HepG2 (cell line): ENCODE measurements at regions not wholly inside any gene's neighbourhood (a gene's known extent, or its start where the extent isn't known, plus 50 kb on each side); places are given as distances from the start of the nearest gene placed in this dataset.
"Not testable (repeated sequence)": the region's sequence is repeated elsewhere in the genome, so short reads cannot be mapped to it uniquely, and the experiment has no call there.

Experiments
- ATAC-seq: fragments of 200-7000 bp; cut with Tn5 transposase; 3 replicates; pipeline ENCODE4 v1.9.1; 2020; ENCODE audit warnings: mild to moderate bottlenecking, moderate library complexity
- BruUV-seq: library from RNA; stranded (reverse); fragments of 400-500 nt; replicated peaks from 2 replicates; lab custom pipeline; 2021; lab: Mats Ljungman, UMichigan
- CTCF ChIA-PET: fragments of 300-600 bp; formaldehyde crosslinking; extraction: SDS; loops from one replicate; lab custom pipeline; 2021; ENCODE audit warnings: low total read pairs, inconsistent platforms, low intra/inter-chr PET ratio; lab: Yijun Ruan, JAX
- POLR2A ChIA-PET: fragments of 350-600 bp; sonication (Branson Sonifier 250); formaldehyde crosslinking; loops from one replicate; lab custom pipeline; 2020; ENCODE audit warnings: antibody characterized with exemption, inconsistent platforms; lab: Yijun Ruan, JAX
- DNase-seq: peaks from one replicate; pipeline ENCODE4 v3.0.0-alpha.2; 2015; ENCODE audit warnings: low spot score
- FAIRE-seq: peaks from 3 replicates; lab custom pipeline; 2011; peaks lifted over from hg19 to GRCh38; lab: Jason Lieb, UNC
- H2AFZ ChIP-seq: one replicate; pipeline ENCODE4 v1.6.1; 2011; ENCODE audit warnings: low read length, inconsistent platforms
- H3K27ac ChIP-seq: fragments of 300-600 bp; 3 replicates; pipeline ENCODE4 v1.8.0; 2011; ENCODE audit warnings: mixed run types, mild to moderate bottlenecking, mixed read lengths, low read length, inconsistent platforms; ENCODE audit not compliant: insufficient read depth; ENCODE audit errors: extremely low read length
- H3K27me3 ChIP-seq, 2 experiments: fragments of 200-600 bp in 1 of 2; 2 replicates in 1 of 2; 3 replicates in 1 of 2; pipeline versions ENCODE4 v1.6.0 to v1.8.0; 2011; ENCODE audit warnings: low read length in 2 of 2, mild to moderate bottlenecking in 2 of 2, moderate library complexity in 2 of 2, inconsistent platforms in 1 of 2; ENCODE audit not compliant: insufficient read depth in 2 of 2, control insufficient read depth in 1 of 2
- H3K36me3 ChIP-seq, 2 experiments: fragments of 200-600 bp in 1 of 2; replicated peaks in 1 of 2; 2 replicates in 1 of 2; 3 replicates in 1 of 2; pipeline versions ENCODE4 v1.5.1 to v1.8.0; 2011; ENCODE audit warnings: low read length in 2 of 2, inconsistent platforms in 1 of 2; ENCODE audit not compliant: insufficient read depth in 2 of 2, control insufficient read depth in 1 of 2
- H3K4me1 ChIP-seq: 2 replicates; pipeline ENCODE4 v1.5.1; 2012; ENCODE audit warnings: low read length, inconsistent platforms; ENCODE audit not compliant: insufficient read depth
- H3K4me2 ChIP-seq: 2 replicates; pipeline ENCODE4 v1.6.0; 2011; ENCODE audit warnings: low read depth, low read length, inconsistent platforms
- H3K4me3 ChIP-seq, 3 experiments: fragments of 200-600 bp in 1 of 3; sonication (generic), shearing (Covaris generic) in 1 of 3; replicated peaks in 1 of 3; 2 replicates each; pipeline ENCODE4 v1.5.1; 2011 to 2016; ENCODE audit warnings: low read length in 3 of 3, inconsistent platforms in 2 of 3, low read depth in 2 of 3, mild to moderate bottlenecking in 2 of 3, control low read depth in 1 of 3, mixed read lengths in 1 of 3; ENCODE audit not compliant: insufficient read depth in 1 of 3
- H3K79me2 ChIP-seq: one replicate; pipeline ENCODE4 v1.6.1; 2011; ENCODE audit warnings: low read length, inconsistent platforms; ENCODE audit not compliant: insufficient read depth
- H3K9ac ChIP-seq: 2 replicates; pipeline ENCODE4 v1.6.0; 2011; ENCODE audit warnings: mild to moderate bottlenecking, low read depth, low read length, inconsistent platforms; ENCODE audit not compliant: insufficient read depth
- H3K9me3 ChIP-seq: 2 replicates; pipeline ENCODE4 v1.5.1; 2012; ENCODE audit warnings: mild to moderate bottlenecking, low read length
- H4K20me1 ChIP-seq: 2 replicates; pipeline ENCODE4 v1.6.0; 2011; ENCODE audit warnings: inconsistent platforms, mild to moderate bottlenecking, low read length, moderate library complexity; ENCODE audit not compliant: insufficient read depth
- ATF7 ChIP-seq, 2 experiments: fragments of 450-650 bp in 1 of 2; sonication (generic) in 1 of 2; formaldehyde crosslinking in 1 of 2; IDR thresholded peaks; 2 replicates each; pipeline versions ENCODE4 v1.4.0 to v1.6.1; 2016 to 2020; ENCODE audit warnings: antibody characterized with exemption in 1 of 2, mild to moderate bottlenecking in 1 of 2, missing genetic modification reagents in 1 of 2
- CREB1 ChIP-seq, 2 experiments: fragments of 450-650 bp in 1 of 2; IDR thresholded peaks; 2 replicates each; pipeline ENCODE4 v1.6.1; 2016 to 2017; ENCODE audit warnings: control low read depth in 1 of 2, mild to moderate bottlenecking in 1 of 2, missing compliant biosample characterization in 1 of 2, missing genetic modification characterization in 1 of 2
- FOXA1 ChIP-seq, 2 experiments: fragments of 450-650 bp in 1 of 2; sonication (generic) in 1 of 2; formaldehyde crosslinking in 1 of 2; IDR thresholded peaks; 2 replicates each; pipeline versions ENCODE4 v1.4.0 to v1.6.1; 2016 to 2020; ENCODE audit warnings: missing genetic modification reagents in 1 of 2
- FOXP1 ChIP-seq, 2 experiments: fragments of 450-650 bp in 1 of 2; IDR thresholded peaks; 2 replicates each; pipeline ENCODE4 v1.6.1; 2017 to 2018; ENCODE audit warnings: antibody characterized with exemption in 1 of 2
- NBN ChIP-seq: fragments of 450-650 bp; conservative IDR thresholded peaks from 2 replicates; pipeline ENCODE4 v1.6.1; 2017
- WGBS: methylation state at CpG from one replicate; pipeline ENCODE4 v1.1.6; 2017; ENCODE audit warnings: low lambda C conversion rate; 5-methylcytosine and 5-hydroxymethylcytosine counted together
- in situ Hi-C: cut with HindIII; loops from 2 replicates; pipeline ENCODE4 v1.10.0; 2017; ENCODE audit warnings: low pct_unique_long_range_greater_than_20kb; ENCODE audit not compliant: extremely low pct_ligation_motif_present
- intact Hi-C: fragments of 100-400 bp; cut with micrococcal nuclease; formaldehyde crosslinking; loops from one replicate; pipeline ENCODE4 v1.10.0; 2022; ENCODE audit not compliant: unreplicated experiment
- TF ChIP-seq, protein P1 (sequence below), 2 experiments: fragments of 450-650 bp in 1 of 2; sonication (generic) in 1 of 2; formaldehyde crosslinking in 1 of 2; IDR thresholded peaks; 2 replicates each; pipeline versions ENCODE4 v1.6.1 to v1.8.0; 2016 to 2022; ENCODE audit warnings: antibody characterized with exemption in 1 of 2, mild to moderate bottlenecking in 1 of 2, missing genetic modification reagents in 1 of 2
- TF ChIP-seq, protein P2 (sequence below): sonication (generic); formaldehyde crosslinking; IDR thresholded peaks from 2 replicates; pipeline ENCODE4 v1.9.0; 2021; ENCODE audit warnings: mild to moderate bottlenecking, missing genetic modification reagents

DNA sequence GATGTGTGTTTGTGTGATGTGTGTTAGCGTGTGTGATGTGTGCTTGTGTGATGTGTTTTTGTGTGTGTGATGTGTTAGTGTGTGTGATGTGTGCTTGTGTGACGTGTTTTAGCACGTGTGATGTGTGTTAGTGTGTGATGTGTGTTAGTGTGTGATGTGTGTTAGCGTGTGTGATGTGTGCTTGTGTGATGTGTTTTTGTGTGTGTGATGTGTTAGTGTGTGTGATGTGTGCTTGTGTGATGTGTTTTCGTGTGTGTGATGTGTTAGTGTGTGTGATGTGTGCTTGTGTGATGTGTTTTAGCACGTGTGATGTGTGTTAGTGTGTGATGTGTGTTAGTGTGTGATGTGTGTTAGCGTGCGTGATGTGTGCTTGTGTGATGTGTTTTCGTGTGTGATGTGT lies 69.0 kb upstream of the CFAP46 start:
- ATAC-seq; H3K4me3 ChIP-seq; intact Hi-C loops; H3K9ac ChIP-seq; BruUV-seq; H3K36me3 ChIP-seq; H4K20me1 ChIP-seq; H3K79me2 ChIP-seq; DNase-seq; in situ Hi-C loops; CTCF ChIA-PET; H3K4me1 ChIP-seq; H3K9me3 ChIP-seq; H2AFZ ChIP-seq; FAIRE-seq; POLR2A ChIA-PET; H3K27ac ChIP-seq; H3K4me2 ChIP-seq; TF ChIP-seq ATF7, FOXP1, CREB1, FOXA1 (CRISPR knock-in tag; IDR thresholded peaks at IDR 0.05): not testable (repeated sequence)
- 55% methylated on average over 9 of the region's 9 CpGs for WGBS
- H3K27me3 ChIP-seq: peaks cover 4 to 62% of the 10 kb centered on the region in 2 experiments; a peak in 4 of 5 replicates
- TF ChIP-seq, protein P1, sequence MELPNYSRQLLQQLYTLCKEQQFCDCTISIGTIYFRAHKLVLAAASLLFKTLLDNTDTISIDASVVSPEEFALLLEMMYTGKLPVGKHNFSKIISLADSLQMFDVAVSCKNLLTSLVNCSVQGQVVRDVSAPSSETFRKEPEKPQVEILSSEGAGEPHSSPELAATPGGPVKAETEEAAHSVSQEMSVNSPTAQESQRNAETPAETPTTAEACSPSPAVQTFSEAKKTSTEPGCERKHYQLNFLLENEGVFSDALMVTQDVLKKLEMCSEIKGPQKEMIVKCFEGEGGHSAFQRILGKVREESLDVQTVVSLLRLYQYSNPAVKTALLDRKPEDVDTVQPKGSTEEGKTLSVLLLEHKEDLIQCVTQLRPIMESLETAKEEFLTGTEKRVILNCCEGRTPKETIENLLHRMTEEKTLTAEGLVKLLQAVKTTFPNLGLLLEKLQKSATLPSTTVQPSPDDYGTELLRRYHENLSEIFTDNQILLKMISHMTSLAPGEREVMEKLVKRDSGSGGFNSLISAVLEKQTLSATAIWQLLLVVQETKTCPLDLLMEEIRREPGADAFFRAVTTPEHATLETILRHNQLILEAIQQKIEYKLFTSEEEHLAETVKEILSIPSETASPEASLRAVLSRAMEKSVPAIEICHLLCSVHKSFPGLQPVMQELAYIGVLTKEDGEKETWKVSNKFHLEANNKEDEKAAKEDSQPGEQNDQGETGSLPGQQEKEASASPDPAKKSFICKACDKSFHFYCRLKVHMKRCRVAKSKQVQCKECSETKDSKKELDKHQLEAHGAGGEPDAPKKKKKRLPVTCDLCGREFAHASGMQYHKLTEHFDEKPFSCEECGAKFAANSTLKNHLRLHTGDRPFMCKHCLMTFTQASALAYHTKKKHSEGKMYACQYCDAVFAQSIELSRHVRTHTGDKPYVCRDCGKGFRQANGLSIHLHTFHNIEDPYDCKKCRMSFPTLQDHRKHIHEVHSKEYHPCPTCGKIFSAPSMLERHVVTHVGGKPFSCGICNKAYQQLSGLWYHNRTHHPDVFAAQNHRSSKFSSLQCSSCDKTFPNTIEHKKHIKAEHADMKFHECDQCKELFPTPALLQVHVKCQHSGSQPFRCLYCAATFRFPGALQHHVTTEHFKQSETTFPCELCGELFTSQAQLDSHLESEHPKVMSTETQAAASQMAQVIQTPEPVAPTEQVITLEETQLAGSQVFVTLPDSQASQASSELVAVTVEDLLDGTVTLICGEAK (IDR thresholded peaks at IDR 0.05): peak; percentile 13; the same call in 1 of the 2 replicates
- TF ChIP-seq, protein P1 (CRISPR knock-in tag; IDR thresholded peaks at IDR 0.05): not testable (repeated sequence)
- TF ChIP-seq NBN (0 out of 2 replicates have a peak, but pooled peaks have one; percentile 62), ATF7 (IDR thresholded peaks at IDR 0.05) (peak; percentile 6; the same call in 1 of the 2 replicates), FOXP1 (IDR thresholded peaks at IDR 0.05) (peak; percentile 59), CREB1 (IDR thresholded peaks at IDR 0.05) (peak; percentile 69; the same call in 1 of the 2 replicates), FOXA1 (IDR thresholded peaks at IDR 0.05) (0 out of 2 replicates have a peak, but pooled peaks have one; percentile 14)
- TF ChIP-seq, protein P2, sequence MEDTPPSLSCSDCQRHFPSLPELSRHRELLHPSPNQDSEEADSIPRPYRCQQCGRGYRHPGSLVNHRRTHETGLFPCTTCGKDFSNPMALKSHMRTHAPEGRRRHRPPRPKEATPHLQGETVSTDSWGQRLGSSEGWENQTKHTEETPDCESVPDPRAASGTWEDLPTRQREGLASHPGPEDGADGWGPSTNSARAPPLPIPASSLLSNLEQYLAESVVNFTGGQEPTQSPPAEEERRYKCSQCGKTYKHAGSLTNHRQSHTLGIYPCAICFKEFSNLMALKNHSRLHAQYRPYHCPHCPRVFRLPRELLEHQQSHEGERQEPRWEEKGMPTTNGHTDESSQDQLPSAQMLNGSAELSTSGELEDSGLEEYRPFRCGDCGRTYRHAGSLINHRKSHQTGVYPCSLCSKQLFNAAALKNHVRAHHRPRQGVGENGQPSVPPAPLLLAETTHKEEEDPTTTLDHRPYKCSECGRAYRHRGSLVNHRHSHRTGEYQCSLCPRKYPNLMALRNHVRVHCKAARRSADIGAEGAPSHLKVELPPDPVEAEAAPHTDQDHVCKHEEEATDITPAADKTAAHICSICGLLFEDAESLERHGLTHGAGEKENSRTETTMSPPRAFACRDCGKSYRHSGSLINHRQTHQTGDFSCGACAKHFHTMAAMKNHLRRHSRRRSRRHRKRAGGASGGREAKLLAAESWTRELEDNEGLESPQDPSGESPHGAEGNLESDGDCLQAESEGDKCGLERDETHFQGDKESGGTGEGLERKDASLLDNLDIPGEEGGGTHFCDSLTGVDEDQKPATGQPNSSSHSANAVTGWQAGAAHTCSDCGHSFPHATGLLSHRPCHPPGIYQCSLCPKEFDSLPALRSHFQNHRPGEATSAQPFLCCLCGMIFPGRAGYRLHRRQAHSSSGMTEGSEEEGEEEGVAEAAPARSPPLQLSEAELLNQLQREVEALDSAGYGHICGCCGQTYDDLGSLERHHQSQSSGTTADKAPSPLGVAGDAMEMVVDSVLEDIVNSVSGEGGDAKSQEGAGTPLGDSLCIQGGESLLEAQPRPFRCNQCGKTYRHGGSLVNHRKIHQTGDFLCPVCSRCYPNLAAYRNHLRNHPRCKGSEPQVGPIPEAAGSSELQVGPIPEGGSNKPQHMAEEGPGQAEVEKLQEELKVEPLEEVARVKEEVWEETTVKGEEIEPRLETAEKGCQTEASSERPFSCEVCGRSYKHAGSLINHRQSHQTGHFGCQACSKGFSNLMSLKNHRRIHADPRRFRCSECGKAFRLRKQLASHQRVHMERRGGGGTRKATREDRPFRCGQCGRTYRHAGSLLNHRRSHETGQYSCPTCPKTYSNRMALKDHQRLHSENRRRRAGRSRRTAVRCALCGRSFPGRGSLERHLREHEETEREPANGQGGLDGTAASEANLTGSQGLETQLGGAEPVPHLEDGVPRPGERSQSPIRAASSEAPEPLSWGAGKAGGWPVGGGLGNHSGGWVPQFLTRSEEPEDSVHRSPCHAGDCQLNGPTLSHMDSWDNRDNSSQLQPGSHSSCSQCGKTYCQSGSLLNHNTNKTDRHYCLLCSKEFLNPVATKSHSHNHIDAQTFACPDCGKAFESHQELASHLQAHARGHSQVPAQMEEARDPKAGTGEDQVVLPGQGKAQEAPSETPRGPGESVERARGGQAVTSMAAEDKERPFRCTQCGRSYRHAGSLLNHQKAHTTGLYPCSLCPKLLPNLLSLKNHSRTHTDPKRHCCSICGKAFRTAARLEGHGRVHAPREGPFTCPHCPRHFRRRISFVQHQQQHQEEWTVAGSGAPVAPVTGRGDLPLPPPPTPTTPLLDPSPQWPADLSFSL (CRISPR knock-in tag): peak; percentile 29; the same call in 1 of the 2 replicates
